Kidney (tissue), 13 donors: ENCODE measurements at regions not wholly inside any gene's neighbourhood (a gene's known extent, or its start where the extent isn't known, plus 50 kb on each side); places are given as distances from the start of the nearest gene placed in this dataset.

Experiments
- DNase-seq, 5 donors: peaks; one replicate each; pipeline ENCODE4 v3.0.0-alpha.2; 2013 to 2020
- FAIRE-seq: peaks from 2 replicates; lab custom pipeline; 2012; peaks lifted over from hg19 to GRCh38; lab: Jason Lieb, UNC
- H3K27ac ChIP-seq, 2 donors: one replicate each; pipeline ENCODE4 v1.7.0; 2013; ENCODE audit warnings: low read depth in 2 of 2, low read length in 2 of 2, inconsistent platforms in 1 of 2
- H3K27me3 ChIP-seq: one replicate; pipeline ENCODE4 v1.7.1; 2013; ENCODE audit warnings: low read length, inconsistent platforms; ENCODE audit not compliant: control insufficient read depth, insufficient read depth
- H3K36me3 ChIP-seq, 3 donors: one replicate each; pipeline versions ENCODE4 v1.7.0 to v1.7.1; 2013; ENCODE audit warnings: low read length in 3 of 3, control low read depth in 1 of 3, inconsistent platforms in 1 of 3; ENCODE audit not compliant: insufficient read depth in 3 of 3, control insufficient read depth in 2 of 3
- H3K4me1 ChIP-seq, 3 donors: one replicate each; pipeline versions ENCODE4 v1.7.0 to v1.7.1; 2013; ENCODE audit warnings: low read length in 3 of 3, inconsistent platforms in 1 of 3, low read depth in 1 of 3; ENCODE audit not compliant: control insufficient read depth in 2 of 3, insufficient read depth in 2 of 3
- H3K4me3 ChIP-seq, 3 donors: one replicate each; pipeline versions ENCODE4 v1.7.0 to v1.8.1; 2013; ENCODE audit warnings: low read length in 3 of 3, control low read depth in 1 of 3, inconsistent platforms in 1 of 3
- H3K9ac ChIP-seq, 3 donors: one replicate each; pipeline versions ENCODE4 v1.7.0 to v1.7.1; 2013; ENCODE audit warnings: low read length in 3 of 3, control low read depth in 1 of 3, inconsistent platforms in 1 of 3
- H3K9me3 ChIP-seq, 3 donors: one replicate each; pipeline versions ENCODE4 v1.7.0 to v1.7.1; 2013; ENCODE audit warnings: low read length in 3 of 3, control low read depth in 1 of 3, inconsistent platforms in 1 of 3; ENCODE audit not compliant: control insufficient read depth in 2 of 3, insufficient read depth in 1 of 3
- CTCF ChIP-seq: IDR thresholded peaks from 3 replicates; pipeline ENCODE4 v1.5.1; 2012; ENCODE audit warnings: mild to moderate bottlenecking, moderate library complexity, borderline replicate concordance; ENCODE audit not compliant: insufficient read depth; ENCODE audit errors: extremely low read depth
- intact Hi-C: fragments of 100-400 bp; cut with DNase I; formaldehyde crosslinking; loops from one replicate; pipeline ENCODE4 v1.11.1; 2022
- donor health status: control.
- donor health status: control.
- donor health status: control.
- donor health status: control.
- donor health status: control.
- donor health status: DM: yes; HTN: yes; CAD: no.
- donor health status: Normal renal cell carcinoma (clear cell type).

GRCh38 chr2:222042666-222043065 lies 256.1 kb downstream of the PAX3 start:
- no peak overlapping the region for H3K9ac ChIP-seq
- no peak for DNase-seq
- intact Hi-C loops: no loop called here
- H3K4me1 ChIP-seq: no peaks in the 10 kb centered on the region
- H3K36me3 ChIP-seq: no peaks in the 10 kb centered on the region
- no peaks in the 10 kb centered on the region for H3K9me3 ChIP-seq
- no peak overlapping the region for H3K4me3 ChIP-seq
- H3K27me3 ChIP-seq: peaks cover 2% of the 10 kb centered on the region
- no peak overlapping the region for H3K27ac ChIP-seq
- TF ChIP-seq CTCF: no peak
- FAIRE-seq: no peak

DNA sequence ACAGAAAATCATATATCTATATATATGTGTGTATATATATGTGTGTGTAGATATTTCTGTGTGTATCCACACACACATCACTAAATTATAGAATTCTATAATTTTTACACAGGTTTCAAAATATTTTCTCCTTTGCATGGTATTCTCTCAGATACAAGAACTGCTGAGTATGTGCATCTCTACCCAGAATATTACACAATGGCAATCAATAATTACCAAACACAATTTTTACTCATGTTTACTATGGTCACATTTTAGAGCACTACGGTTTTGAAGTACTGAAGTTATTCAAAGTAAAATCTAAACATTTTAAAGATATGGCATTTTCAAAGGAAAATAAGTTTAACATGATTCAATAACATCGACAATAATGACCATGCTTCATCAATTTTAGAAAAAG lies 258.5 kb downstream of the PAX3 start:
- intact Hi-C loops: no loop called here
- no peaks in the 10 kb centered on the region for H3K4me1 ChIP-seq
- H3K9me3 ChIP-seq: no peaks in the 10 kb centered on the region
- no peak for TF ChIP-seq CTCF
- no peaks in the 10 kb centered on the region for H3K36me3 ChIP-seq
- no peak for DNase-seq
- H3K27ac ChIP-seq: no peak overlapping the region
- no peaks in the 10 kb centered on the region for H3K27me3 ChIP-seq
- H3K4me3 ChIP-seq: no peak overlapping the region
- no peak for FAIRE-seq
- H3K9ac ChIP-seq: no peak overlapping the region

DNA sequence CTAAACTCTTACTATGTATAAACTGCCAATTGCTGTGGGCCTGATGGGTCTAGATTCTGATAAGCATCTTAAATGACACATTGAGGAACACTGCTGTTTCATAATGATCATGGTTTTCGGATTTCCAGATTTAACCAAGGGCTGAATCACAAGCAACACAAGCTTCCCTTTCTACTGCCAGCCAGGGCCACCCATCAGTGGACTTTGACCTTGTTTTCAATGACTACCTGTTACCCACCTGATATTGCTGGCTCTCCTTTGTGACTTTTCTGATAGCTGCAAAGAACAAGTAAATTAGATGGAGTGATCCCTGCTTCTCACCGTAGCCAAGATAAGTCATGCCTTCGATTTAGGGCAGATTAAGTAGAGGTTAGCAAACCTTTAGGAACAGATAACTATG lies 259.0 kb downstream of the PAX3 start:
- intact Hi-C loops: no loop called here
- Histone ChIP-seq H3K4me3 (no peak overlapping the region), H3K27me3 (no peaks in the 10 kb centered on the region), H3K36me3 (no peaks in the 10 kb centered on the region), H3K9ac (no peak overlapping the region), H3K4me1 (no peaks in the 10 kb centered on the region), H3K27ac (no peak overlapping the region), H3K9me3 (no peaks in the 10 kb centered on the region)
- DNase-seq (no peak), FAIRE-seq (no peak)
- no peak for TF ChIP-seq CTCF
